Muscle of arm (tissue), 1 donor: ENCODE measurements at regions not wholly inside any gene's neighbourhood (a gene's known extent, or its start where the extent isn't known, plus 50 kb on each side); places are given as distances from the start of the nearest gene placed in this dataset.

Experiments used
- DNase-seq: peaks from one replicate; pipeline ENCODE4 v3.0.0-alpha.2; 2013

- DNase-seq, result no peak
Observed at GRCh38 chr4:136754810-136755530, 777.3 kb downstream of the PCDH18 start.

- no peak for DNase-seq
Observed at GRCh38 chr4:136751556-136751955, 780.7 kb downstream of the PCDH18 start.

GRCh38 chr4:136750897-136751296, 781.4 kb downstream of the PCDH18 start:
- DNase-seq, result no peak

DNA sequence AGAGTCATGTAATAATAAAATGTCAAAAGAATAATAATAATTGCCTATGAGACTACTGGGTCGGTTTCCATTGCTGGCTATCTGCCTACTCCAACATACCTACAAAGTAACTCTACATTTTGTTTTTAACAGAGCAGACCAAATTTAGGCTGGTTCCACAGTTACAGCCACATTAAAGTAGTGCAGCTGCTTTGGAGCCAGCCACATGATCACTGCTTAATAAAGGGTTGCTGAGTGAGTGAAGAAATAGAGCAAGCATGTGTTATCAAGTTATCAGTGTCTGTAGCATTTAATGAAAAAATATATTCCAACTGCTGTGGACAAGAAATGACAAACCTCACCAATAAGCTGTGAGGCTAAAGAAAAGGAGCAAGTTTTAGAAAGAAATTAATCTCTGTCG, 782.3 kb downstream of the PCDH18 start:
- no peak for DNase-seq

DNA sequence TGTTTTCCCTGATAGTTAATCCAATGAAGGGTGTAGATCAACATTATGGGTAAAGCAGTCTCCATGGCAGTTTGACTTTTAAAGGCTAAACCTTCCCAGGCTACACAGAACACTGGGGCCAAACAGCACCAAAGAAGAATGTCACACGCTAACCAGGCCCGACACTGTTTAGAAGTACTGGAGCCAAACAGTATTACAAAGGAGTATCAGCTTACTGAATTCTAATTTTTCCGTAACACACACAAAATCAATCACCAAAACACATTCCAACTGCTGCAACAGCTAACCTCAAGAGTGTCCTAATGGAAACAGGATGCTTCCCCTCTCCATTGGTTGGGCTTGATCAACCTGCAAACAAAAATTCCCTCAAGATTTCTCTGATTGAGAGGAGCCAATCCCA, 783.5 kb downstream of the PCDH18 start:
- no peak for DNase-seq

DNA sequence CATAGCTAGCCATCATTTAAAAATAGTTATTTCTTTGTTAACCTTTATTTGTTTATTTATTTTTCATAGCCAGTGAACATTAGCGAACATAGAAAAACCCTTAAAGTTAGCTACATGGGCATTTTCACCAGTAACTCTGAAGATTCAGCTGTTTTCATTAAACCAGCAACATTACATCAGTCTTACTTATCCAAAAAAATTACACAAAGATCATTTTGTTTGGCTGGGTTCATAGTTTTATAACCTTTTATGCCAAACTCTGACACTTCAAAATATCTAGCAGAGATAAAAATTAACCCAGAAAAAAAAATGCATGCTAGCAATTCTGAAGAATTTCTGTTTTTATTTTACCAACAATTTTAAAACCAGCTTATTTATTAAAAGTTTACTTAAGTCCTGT, 784.1 kb downstream of the PCDH18 start:
- no peak for DNase-seq

GRCh38 chr4:136743238-136743637, 789.1 kb downstream of the PCDH18 start:
- DNase-seq, result no peak

GRCh38 chr4:136742333-136742732, 790.0 kb downstream of the PCDH18 start:
- DNase-seq, result no peak

DNA sequence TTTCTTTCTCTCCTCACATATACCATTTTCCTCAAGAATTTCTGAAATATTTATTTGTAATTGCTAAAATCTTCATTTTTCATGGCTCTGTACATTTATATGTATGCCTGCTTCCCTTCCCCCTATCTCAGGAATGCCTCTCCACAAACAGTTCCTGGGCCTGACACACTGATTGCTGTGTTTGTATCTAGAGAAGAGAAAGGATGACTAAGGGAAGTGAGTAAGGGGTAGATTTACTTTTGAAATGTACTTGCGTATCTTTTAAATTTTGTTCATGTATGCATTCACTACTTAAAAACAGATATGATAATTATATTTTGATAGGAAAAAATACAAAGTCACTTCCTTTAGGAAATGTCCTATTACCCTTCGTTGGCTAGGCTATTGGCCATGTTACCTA, 790.8 kb downstream of the PCDH18 start:
- no peak for DNase-seq

DNA sequence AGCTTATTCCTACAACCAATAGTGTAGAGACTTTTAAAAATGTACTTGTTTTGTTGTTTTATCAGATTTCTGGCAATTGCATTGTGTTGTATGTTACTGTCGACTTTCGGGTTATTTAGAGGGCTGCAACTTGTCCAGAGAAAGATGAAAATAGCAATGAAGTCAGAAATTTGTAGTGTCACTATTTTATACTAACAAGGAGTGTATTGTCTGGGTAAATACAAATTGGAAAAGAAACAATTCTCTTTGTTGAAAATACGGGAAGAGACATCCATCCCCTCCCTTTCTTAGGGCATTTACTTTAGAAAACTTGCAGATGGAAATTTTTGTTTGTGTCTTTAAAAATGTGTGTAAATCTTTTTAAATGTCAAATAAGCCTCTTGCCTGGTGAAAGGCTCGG, 792.0 kb downstream of the PCDH18 start:
- no peak for DNase-seq

- no peak for DNase-seq
Observed at GRCh38 chr4:136737066-136737465, 795.2 kb downstream of the PCDH18 start.

- DNase-seq, result no peak
Observed at GRCh38 chr4:136731025-136731424, 801.3 kb downstream of the PCDH18 start.

DNA sequence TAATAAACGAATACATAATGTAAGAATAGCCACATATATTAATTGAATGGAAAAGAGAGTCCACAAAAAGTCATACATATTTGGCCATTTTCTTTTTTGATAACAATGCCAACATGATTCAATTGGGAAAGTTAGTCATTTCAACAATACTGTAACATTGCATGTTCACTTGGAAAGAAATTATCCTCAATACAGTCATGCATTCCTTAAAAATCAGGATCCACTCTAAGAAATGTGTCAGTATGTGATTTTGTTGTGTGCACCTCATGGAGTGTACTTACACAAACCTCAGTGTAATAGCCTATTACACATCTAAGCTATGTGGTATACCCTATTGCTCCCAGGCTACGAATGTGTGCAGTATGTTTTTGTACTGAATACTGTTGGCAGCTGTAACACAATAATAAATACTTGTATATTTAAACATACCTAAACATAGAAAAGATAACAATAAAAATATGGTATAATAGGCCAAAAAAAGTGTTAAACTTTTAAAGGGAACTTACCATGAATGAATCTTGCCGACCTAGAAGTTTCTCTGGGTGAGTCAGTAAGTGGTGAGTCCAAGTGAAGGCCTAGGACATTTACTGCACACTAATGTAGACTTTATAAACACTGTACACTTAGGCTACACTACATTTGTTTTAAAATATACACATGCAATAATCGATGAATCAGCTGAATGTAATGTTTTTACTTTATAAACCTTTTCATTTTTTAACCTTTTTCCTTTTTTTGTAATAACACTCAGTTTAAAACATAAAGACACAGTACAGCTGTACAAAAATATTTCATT, 806.8 kb downstream of the PCDH18 start:
- DNase-seq, result no peak

- DNase-seq, result no peak
Observed at GRCh38 chr4:136713140-136713539, 819.2 kb downstream of the PCDH18 start.

GRCh38 chr4:136709897-136710296, 822.4 kb downstream of the PCDH18 start:
- DNase-seq, result no peak

GRCh38 chr4:136706942-136707341, 825.4 kb downstream of the PCDH18 start:
- DNase-seq, result no peak

- no peak for DNase-seq
Observed at GRCh38 chr4:136699905-136700304, 832.4 kb downstream of the PCDH18 start.

GRCh38 chr4:136691607-136692006, 840.7 kb downstream of the PCDH18 start:
- DNase-seq, result no peak

DNA sequence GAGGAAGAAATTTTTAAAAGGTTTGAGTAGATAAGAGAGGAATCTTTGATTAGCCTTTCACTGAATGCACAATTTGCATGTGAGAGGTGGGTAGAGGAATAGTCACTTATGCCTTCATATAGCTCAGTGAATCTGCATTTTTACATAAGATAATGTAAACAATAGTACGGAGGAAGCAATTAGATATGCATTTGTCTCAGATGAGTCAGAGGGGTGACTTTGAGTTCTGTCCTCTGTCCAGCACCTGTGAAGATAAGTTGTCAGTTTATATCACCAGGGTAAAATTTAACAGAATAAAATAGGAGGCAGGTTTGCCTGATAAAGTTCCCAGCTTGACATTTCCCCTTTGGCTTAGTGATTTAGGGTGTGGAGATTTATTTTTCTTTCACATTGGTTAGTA, 841.9 kb downstream of the PCDH18 start:
- DNase-seq, result no peak

DNA sequence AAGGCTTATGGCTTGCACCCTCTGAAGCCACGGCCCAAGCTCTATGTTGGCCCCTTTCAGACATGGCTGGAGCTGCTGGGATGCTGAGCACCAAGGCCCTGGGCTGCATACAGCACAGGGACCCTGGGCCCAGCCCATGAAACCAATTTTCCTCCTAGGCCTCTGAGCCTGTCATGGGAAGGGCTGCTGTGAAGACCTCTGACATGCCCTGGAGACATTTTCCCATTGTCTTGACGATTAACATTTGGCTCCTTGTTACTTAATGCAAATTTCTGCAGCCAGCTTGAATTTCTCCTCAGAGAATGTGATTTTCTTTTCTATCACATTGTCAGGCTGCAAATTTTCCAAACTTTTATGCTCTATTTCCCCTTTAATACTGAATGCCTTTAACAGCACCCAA, 844.7 kb downstream of the PCDH18 start:
- no peak for DNase-seq

- DNase-seq, result no peak
Observed at GRCh38 chr4:136687118-136687517, 845.2 kb downstream of the PCDH18 start.

DNA sequence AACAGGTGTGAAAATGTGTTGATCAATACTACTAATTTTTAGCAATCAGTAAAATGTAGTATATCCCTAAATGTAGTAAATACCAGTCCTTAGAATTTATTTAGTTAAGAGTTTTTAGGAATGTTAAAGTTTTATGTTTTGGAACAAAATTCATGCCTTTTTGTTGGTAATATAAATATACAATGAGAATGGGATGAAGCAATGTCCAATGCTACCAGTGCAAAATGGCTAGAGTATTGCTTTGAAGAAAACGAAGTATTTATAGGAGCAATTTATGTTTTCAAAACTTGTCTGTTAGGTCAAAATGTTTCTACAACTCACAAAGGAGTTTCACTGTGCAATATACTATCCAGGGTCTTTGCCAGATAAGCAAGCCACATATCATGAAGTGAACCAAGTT, 851.5 kb downstream of the PCDH18 start:
- DNase-seq, result no peak

GRCh38 chr4:136680271-136680670, 852.0 kb downstream of the PCDH18 start:
- peak; percentile 9 for DNase-seq

DNA sequence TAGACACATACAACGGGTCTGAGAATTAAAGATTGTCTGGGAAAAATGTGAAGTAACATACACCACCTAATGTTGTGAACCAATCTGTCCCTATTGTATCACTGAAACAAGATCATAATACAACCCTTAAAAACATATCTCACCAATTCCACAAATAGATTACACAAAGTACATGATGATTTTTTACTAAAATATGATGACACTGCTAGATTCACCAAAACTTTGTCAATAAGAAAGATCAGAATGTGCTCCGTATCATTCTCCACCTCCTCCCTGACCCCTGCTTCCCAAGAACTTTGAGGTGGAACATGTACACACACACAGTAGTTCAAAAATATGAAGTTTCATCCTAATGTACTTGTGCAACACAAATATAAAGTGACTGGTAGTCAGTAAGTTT, 862.0 kb downstream of the PCDH18 start:
- no peak for DNase-seq
